NCI-H748 (cell line): ENCODE measurements at regions not wholly inside any gene's neighbourhood (a gene's known extent, or its start where the extent isn't known, plus 50 kb on each side); places are given as distances from the start of the nearest gene placed in this dataset.

ENCODE experiments used
- DNase-seq: peaks from one replicate; lab custom pipeline; 2025; ENCODE audit not compliant: unreplicated experiment; lab: John Stamatoyannopoulos, UW

- DNase-seq = no peak
These were observed 78.7 kb downstream of the MYCN start for GRCh38 chr2:16019060-16019480.

- DNase-seq = no peak
These were observed 78.1 kb downstream of the MYCN start for GRCh38 chr2:16018277-16019059.

GRCh38 chr2:16016282-16016681 lies 75.9 kb downstream of the MYCN start:
- DNase-seq = no peak

DNA sequence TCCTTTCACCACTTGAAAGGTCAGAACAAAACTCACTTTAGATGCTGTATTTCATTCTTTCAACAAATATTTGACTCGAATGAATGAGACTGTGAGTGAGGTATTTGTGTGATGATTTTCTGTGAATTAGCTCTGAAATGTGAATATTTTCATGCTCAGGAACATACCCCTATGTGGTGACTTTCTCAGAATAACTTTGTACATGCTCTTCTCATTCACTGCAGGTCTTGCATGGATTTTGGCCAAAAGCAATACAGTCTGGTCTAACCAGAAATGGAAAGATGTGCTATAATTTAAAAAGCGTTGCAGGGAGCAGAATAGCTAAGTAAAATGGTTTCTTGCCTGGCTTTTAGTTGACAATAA lies 75.5 kb downstream of the MYCN start:
- DNase-seq = no peak

DNA sequence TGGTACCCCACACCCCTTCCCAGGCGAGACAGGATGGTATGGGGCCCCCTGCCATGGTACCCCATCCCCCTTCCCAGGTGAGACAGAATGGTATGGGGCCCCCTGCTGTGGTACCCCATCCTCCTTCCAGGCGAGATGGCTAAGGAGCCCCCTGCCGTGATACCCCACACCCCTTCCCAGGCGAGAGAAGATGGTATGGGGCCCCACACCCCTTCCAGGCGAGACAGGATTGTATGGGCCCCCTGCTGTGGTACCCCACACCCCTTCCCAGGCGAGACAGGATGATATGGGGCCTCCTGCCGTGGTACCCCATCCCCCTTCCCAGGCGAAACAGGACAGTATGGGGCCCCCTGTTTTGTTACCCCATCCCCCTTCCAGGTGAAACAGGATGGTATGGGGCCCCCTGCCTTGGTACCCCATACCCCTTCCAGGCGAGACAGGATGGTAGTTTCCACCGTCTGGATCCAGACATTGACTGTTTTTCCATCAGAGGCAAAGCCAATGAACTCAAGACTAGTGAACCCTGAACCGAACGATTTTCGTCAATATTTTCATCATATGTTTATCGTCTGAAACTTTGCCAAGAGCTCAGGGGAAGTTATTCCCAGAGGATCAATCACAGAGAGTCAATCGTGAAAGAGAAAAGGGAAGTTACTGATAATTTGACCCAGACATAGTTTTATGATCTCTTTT lies 75.0 kb downstream of the MYCN start:
- DNase-seq = no peak

DNA sequence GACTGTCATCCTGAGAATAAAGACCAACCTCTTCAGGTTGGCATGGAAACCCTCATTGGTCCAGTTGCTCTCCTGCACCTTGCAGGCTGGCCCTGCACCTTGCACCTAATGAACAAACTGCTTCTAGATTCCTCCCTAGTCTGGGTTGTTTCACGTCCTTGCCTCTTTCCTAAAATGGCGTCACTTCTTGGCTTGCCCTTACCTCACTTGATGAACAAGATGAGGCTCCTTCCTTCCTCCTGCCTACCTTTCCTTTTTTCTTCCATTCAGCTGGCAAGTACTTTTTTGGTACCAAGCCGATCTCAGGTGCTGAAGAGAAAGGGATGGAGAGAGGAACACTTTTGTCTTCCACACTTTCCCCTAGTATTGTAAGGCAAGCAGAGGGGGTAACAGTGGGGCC lies 74.5 kb downstream of the MYCN start:
- peak; percentile 74 for DNase-seq

GRCh38 chr2:16014041-16014787 lies 73.9 kb downstream of the MYCN start:
- peak; percentile 86 for DNase-seq

DNA sequence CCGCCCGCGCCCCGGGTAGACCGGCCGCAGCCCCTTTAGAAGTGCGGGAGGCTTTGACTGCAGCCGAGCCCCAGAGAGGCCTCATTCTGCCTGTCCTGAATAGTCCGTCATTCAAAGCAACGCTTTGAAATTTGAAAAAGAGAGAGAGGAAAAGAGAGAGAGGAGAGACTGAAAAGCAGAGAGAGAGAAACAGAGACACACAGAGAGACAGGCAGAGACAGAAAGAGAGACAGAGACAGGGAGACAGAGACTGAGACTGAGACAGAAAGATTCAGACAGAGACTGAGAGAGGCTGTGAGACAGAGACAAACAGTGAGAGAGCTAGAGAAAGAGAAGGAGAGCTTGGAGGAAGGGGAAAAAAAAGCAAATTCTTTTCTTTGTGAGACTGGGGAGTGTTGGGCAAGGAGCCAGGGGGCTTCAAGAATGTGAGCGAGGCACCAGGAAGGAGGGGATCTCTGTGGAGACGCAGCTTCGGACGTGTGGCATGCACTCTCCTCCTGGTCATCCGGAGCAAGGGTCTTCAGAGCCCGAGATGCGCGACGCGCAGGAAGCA lies 73.1 kb downstream of the MYCN start:
- DNase-seq = peak; percentile 69

DNA sequence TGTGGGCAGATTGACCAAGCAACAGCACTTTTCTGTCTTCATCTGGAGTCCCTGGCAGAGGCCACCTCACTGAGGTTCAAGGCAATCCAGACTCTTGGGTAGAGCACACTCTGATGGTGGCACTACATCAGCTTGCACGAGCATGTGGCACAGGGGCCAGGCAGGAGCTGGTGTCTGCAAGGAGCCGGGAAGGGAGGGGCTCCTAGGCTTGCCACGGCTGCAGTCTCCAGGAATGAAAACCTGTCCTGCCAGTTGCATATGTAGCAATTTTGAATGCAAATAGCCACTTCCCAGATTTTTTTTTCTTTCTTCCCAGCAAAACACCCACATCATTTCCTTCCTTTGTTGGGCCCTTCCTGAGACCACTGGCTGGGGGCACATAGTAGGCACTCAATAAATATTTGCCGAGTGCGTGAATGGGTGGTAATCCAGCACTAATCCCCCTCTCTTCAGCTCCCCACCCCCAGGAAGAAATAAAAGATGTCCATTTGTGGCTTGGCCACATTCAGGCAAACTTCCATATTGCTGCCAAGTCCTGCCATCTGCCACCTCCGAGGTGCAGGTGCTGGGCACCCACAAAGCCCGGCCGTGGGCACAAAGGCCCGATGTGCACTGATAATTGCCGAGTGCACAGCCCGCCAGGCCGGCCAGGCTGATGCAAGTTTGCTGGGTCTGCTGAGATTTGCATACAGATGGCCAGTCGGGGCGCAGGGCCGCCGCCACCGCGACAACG lies 72.4 kb downstream of the MYCN start:
- peak; percentile 89 for DNase-seq

GRCh38 chr2:16012029-16012596 lies 71.8 kb downstream of the MYCN start:
- no peak for DNase-seq

GRCh38 chr2:16011621-16011960 lies 71.2 kb downstream of the MYCN start:
- no peak for DNase-seq

GRCh38 chr2:16010951-16011620 lies 70.7 kb downstream of the MYCN start:
- no peak for DNase-seq

- no peak for DNase-seq
These were observed 69.7 kb downstream of the MYCN start for GRCh38 chr2:16010011-16010410.

- DNase-seq = no peak
These were observed 69.2 kb downstream of the MYCN start for GRCh38 chr2:16009560-16009959.

DNA sequence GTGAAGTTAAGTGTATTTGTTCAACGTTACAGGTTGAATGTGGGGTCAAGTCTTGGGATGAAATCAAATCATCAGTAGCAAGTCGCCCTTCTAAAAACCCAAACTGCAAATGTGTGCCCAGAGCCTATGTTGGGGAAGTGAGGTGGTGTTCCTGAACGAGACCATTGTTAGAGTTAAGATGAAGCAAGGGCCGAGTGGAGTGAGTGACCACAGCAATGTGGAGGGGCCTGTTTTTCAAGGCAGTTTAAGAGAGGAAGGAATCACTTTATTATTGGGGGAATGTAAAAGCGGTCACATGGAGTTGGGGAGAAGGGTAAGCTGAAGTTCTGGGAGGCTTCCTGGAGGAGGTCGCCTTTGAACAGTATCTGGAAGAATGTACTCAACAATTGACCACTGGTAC lies 68.5 kb downstream of the MYCN start:
- DNase-seq = no peak

- no peak for DNase-seq
These were observed 68.0 kb downstream of the MYCN start for GRCh38 chr2:16008331-16008850.

DNA sequence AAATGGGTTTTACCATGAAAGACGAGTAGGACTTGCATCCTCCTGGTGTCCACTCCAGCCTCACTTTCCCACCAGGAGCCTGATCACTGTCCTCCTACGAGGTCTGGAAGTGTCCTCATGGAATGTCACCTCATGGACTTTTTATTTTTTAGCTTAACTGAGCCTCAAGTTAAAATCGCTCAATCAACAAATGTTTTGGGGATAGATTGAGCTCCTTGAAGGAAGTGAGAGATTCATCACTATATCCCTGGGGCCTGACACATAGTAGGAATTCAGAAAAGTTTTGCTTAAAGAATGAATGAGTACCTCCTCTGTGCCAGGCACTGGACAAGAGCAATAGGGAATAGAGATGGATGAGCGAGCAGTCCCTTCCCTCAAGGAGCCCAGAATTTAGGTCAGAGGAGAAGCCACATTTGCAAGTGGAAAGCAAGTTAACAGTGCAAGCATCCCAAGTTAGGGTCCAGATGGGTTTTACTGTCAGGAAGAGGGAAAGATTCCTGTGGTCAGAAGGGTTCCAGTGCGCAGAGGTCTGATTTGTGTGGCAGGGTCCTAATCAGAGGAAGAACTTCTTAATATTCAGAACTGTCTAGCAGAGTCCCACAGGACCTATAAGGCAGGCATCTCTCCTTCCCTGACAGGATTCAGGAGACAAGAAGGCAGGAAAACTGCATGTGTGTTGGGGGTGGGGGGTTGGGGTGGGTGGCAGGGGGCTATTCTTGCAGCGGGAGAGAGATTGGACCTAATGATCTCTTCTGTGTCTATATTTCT lies 67.0 kb downstream of the MYCN start:
- DNase-seq = no peak

DNA sequence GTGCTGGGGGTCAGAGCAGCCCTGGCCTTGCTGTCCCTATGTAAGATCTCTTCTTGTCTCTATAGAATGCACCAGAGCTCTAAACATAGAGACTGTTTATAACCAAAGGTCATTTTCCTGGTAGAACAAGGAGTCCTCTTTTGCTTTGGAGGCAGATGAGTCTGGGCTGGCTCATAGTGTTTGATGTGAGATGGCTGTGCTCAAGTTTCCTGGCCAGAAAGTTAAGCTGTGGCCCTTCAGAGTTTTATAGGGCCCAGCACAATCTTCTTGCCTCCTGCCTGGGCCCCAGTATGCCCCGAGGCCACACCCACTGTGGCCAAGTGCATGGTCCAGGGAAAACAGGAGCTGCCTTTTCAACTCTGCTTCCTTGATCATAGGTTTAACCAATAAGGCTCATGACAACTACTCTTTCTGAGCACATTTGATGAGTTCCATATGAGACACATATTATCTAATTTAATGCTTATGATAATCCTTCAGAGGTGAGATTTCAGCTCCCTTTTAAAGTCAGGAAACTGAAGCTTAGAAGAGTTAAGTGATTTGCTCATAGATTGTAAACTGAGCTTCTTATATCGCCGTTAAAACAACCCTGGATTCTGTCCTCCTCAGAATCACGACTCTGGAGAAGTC lies 66.3 kb downstream of the MYCN start:
- DNase-seq = no peak
